RWPE2 (cell line): ENCODE measurements at regions not wholly inside any gene's neighbourhood (a gene's known extent, or its start where the extent isn't known, plus 50 kb on each side); places are given as distances from the start of the nearest gene placed in this dataset.
"Not testable (repeated sequence)": the region's sequence is repeated elsewhere in the genome, so short reads cannot be mapped to it uniquely, and the experiment has no call there.

Experiments used
- ATAC-seq: fragments of 200-7000 bp; cut with Tn5 transposase; 3 replicates; pipeline ENCODE4 v1.9.1; 2021; ENCODE audit warnings: low read depth
- DNase-seq: peaks from one replicate; pipeline ENCODE4 v3.0.0-alpha.2; 2020; ENCODE audit warnings: low spot score
- H3K27ac ChIP-seq: fragments of 450-650 bp; 2 replicates; pipeline ENCODE4 v1.5.1; 2017; ENCODE audit warnings: mild to moderate bottlenecking; ENCODE audit not compliant: poor library complexity, severe bottlenecking
- H3K27me3 ChIP-seq: fragments of 250-450 bp; sonication (Bioruptor Pico); 2 replicates; pipeline ENCODE4 v1.5.1; 2021; ENCODE audit warnings: mild to moderate bottlenecking, moderate library complexity; ENCODE audit not compliant: insufficient read depth, poor library complexity, severe bottlenecking
- H3K36me3 ChIP-seq: fragments of 250-450 bp; sonication (Bioruptor Pico); 2 replicates; pipeline ENCODE4 v1.5.1; 2020; ENCODE audit warnings: low read depth, mild to moderate bottlenecking, moderate library complexity
- H3K4me1 ChIP-seq: fragments of 250-450 bp; sonication (Bioruptor Pico); 2 replicates; pipeline ENCODE4 v1.5.1; 2021; ENCODE audit warnings: mild to moderate bottlenecking, moderate library complexity; ENCODE audit not compliant: insufficient read depth, poor library complexity, severe bottlenecking
- H3K4me3 ChIP-seq: fragments of 250-450 bp; sonication (Bioruptor Pico); 2 replicates; pipeline ENCODE4 v1.5.1; 2021; ENCODE audit warnings: mild to moderate bottlenecking, moderate library complexity; ENCODE audit not compliant: severe bottlenecking
- H3K9me3 ChIP-seq: fragments of 250-450 bp; sonication (Bioruptor Pico); 2 replicates; pipeline ENCODE4 v1.5.1; 2021; ENCODE audit warnings: mild to moderate bottlenecking, moderate library complexity; ENCODE audit not compliant: severe bottlenecking
- CTCF ChIP-seq: fragments of 450-650 bp; IDR thresholded peaks from one replicate; pipeline ENCODE4 v1.5.1; 2017; ENCODE audit warnings: mild to moderate bottlenecking, moderate library complexity; ENCODE audit not compliant: poor library complexity, severe bottlenecking

GRCh38 chr3:14037211-14037610 is 87.5 kb downstream of the CHCHD4 start:
- ATAC-seq (no peak), DNase-seq (no peak)
- H3K9me3 ChIP-seq = no peaks in the 10 kb centered on the region
- TF ChIP-seq CTCF = no peak
- no peaks in the 10 kb centered on the region for H3K27me3 ChIP-seq
- H3K27ac ChIP-seq = no peak overlapping the region
- no peak overlapping the region for H3K4me3 ChIP-seq
- H3K4me1 ChIP-seq = no peaks in the 10 kb centered on the region
- no peaks in the 10 kb centered on the region for H3K36me3 ChIP-seq

- Histone ChIP-seq H3K9me3 (no peaks in the 10 kb centered on the region), H3K27me3 (no peaks in the 10 kb centered on the region), H3K4me1 (no peaks in the 10 kb centered on the region), H3K27ac (no peak overlapping the region), H3K4me3 (no peak overlapping the region), H3K36me3 (no peaks in the 10 kb centered on the region)
- DNase-seq = no peak
- TF ChIP-seq CTCF = no peak
- ATAC-seq = no peak
Observed at GRCh38 chr3:14033023-14033422, 91.6 kb downstream of the CHCHD4 start.

- DNase-seq (no peak), ATAC-seq (0 out of 3 replicates have a peak, but pooled peaks have one; percentile 40)
- no peak overlapping the region for H3K27ac ChIP-seq
- TF ChIP-seq CTCF = no peak
- no peaks in the 10 kb centered on the region for H3K4me1 ChIP-seq
- no peaks in the 10 kb centered on the region for H3K27me3 ChIP-seq
- H3K4me3 ChIP-seq = no peak overlapping the region
- H3K36me3 ChIP-seq = no peaks in the 10 kb centered on the region
- no peaks in the 10 kb centered on the region for H3K9me3 ChIP-seq
Observed at GRCh38 chr3:14031271-14031670, 93.4 kb downstream of the CHCHD4 start.

- H3K4me1 ChIP-seq, ATAC-seq, H3K4me3 ChIP-seq, H3K9me3 ChIP-seq, H3K36me3 ChIP-seq, H3K27me3 ChIP-seq, H3K27ac ChIP-seq, DNase-seq: not testable (repeated sequence)
Observed at GRCh38 chr3:14029390-14029995, 95.2 kb downstream of the CHCHD4 start.

GRCh38 chr3:14028122-14028521 is 96.5 kb downstream of the CHCHD4 start:
- H3K9me3 ChIP-seq, H3K4me1 ChIP-seq, H3K27ac ChIP-seq, H3K4me3 ChIP-seq, ATAC-seq, H3K36me3 ChIP-seq, DNase-seq, H3K27me3 ChIP-seq: not testable (repeated sequence)

DNA sequence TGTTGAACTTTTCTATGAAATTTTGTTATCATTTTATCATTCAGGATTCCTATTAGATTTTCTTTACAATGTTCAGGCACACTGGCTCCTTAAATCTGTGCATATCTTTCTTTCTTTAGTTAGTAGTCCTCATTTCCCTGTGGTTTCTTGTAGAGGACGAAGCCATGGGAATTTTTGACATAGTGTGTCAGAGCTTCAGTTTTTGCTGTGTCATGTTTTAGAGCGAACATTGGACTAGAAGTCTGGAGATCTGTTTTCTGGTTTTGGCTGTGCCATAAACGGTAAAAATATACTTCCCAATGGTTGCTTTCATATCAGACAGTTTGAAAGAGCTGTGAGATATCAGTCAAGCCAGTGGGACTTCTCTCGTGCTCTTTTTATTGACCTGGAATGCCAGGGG is 105.2 kb downstream of the CHCHD4 start:
- DNase-seq = no peak

More for the DNA sequence above, 105.2 kb downstream of the CHCHD4 start:
- ATAC-seq = no peak
- no peak for TF ChIP-seq CTCF
- Histone ChIP-seq H3K27ac (no peak overlapping the region), H3K4me3 (no peak overlapping the region), H3K27me3 (no peaks in the 10 kb centered on the region), H3K4me1 (no peaks in the 10 kb centered on the region), H3K9me3 (no peaks in the 10 kb centered on the region), H3K36me3 (no peaks in the 10 kb centered on the region)
